Loucy (cell line): ENCODE measurements at regions not wholly inside any gene's neighbourhood (a gene's known extent, or its start where the extent isn't known, plus 50 kb on each side); places are given as distances from the start of the nearest gene placed in this dataset.

Experiments used
- H2AFZ ChIP-seq: fragments of 200-600 bp; sonication (generic); 2 replicates; pipeline ENCODE4 v1.6.0; 2016; ENCODE audit warnings: antibody characterized with exemption, mild to moderate bottlenecking, low read length, moderate library complexity
- H3F3A ChIP-seq: fragments of 200-600 bp; 2 replicates; pipeline ENCODE4 v1.6.0; 2016; ENCODE audit warnings: antibody characterized with exemption, low read depth, mild to moderate bottlenecking
- H3K27me3 ChIP-seq: fragments of 200-600 bp; sonication (generic); 2 replicates; pipeline ENCODE4 v1.6.1; 2014; ENCODE audit warnings: low read length, mild to moderate bottlenecking; ENCODE audit not compliant: insufficient read depth, poor library complexity, severe bottlenecking
- H3K36me3 ChIP-seq: fragments of 200-600 bp; sonication (generic); 2 replicates; pipeline ENCODE4 v1.6.1; 2016; ENCODE audit warnings: low read length; ENCODE audit not compliant: insufficient read depth
- H3K4me1 ChIP-seq: fragments of 200-600 bp; sonication (generic); 2 replicates; pipeline ENCODE4 v1.5.1; 2014; ENCODE audit warnings: low read length, mild to moderate bottlenecking; ENCODE audit not compliant: insufficient read depth, poor library complexity, severe bottlenecking
- H3K4me2 ChIP-seq: fragments of 200-600 bp; sonication (generic); 2 replicates; pipeline ENCODE4 v1.6.0; 2014; ENCODE audit warnings: antibody characterized with exemption, low read length, low read depth, mild to moderate bottlenecking; ENCODE audit not compliant: poor library complexity, severe bottlenecking
- H3K4me3 ChIP-seq: fragments of 200-600 bp; sonication (generic); 2 replicates; pipeline ENCODE4 v1.5.1; 2014; ENCODE audit warnings: low read length, mild to moderate bottlenecking, mixed read lengths; ENCODE audit not compliant: poor library complexity, severe bottlenecking
- H3K79me2 ChIP-seq: fragments of 200-600 bp; sonication (generic); 2 replicates; pipeline ENCODE4 v1.6.1; 2014; ENCODE audit warnings: low read length; ENCODE audit not compliant: insufficient read depth
- H3K9ac ChIP-seq: fragments of 200-600 bp; sonication (generic); 2 replicates; pipeline ENCODE4 v1.6.0; 2014; ENCODE audit warnings: mild to moderate bottlenecking, low read depth, low read length, moderate library complexity; ENCODE audit not compliant: poor library complexity, severe bottlenecking
- H3K9me2 ChIP-seq: fragments of 200-600 bp; sonication (generic); replicated peaks from 2 replicates; pipeline ENCODE4 v1.6.1; 2016; ENCODE audit warnings: low read depth, low read length, mixed read lengths
- H3K9me3 ChIP-seq: fragments of 200-600 bp; sonication (generic); 2 replicates; pipeline ENCODE4 v1.6.1; 2014; ENCODE audit warnings: mild to moderate bottlenecking, antibody characterized with exemption, low read length, low read depth; ENCODE audit not compliant: insufficient read depth
- H4K20me1 ChIP-seq: fragments of 200-600 bp; sonication (generic); 2 replicates; pipeline ENCODE4 v1.6.0; 2014; ENCODE audit warnings: antibody characterized with exemption, low read length, mild to moderate bottlenecking; ENCODE audit not compliant: insufficient read depth, poor library complexity, severe bottlenecking
- EZH2phosphoT487 ChIP-seq: fragments of 200-600 bp; IDR thresholded peaks from 2 replicates; pipeline ENCODE4 v1.6.1; 2018; ENCODE audit warnings: antibody characterized with exemption, mild to moderate bottlenecking, moderate library complexity, borderline replicate concordance
- TF ChIP-seq, protein P1 (sequence below): fragments of 200-600 bp; sonication (generic); conservative IDR thresholded peaks from 2 replicates; pipeline ENCODE4 v1.5.1; 2014; ENCODE audit warnings: mild to moderate bottlenecking, antibody characterized with exemption, low read length

DNA sequence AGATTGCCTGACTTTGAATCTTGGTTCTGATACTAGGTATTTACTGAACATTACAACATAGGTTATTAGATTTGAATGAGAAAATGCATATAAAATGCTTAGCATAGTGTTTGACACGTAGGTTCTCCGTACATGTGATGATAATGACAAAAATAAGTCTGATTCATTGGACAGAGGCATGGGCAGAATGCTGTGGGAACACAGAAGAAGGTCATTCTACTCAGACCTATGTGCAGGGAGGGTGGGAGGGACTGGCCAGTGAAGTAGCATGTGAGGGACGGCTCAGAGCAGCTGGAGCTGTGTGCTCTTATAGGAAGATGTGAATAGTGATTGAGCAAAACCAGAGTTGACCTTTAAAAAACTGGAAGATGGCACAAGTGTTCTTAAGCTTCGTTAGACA is 256.8 kb upstream of the RAG2 start:
- Histone ChIP-seq H3K4me2 (no peak overlapping the region), H3K27me3 (no peaks in the 10 kb centered on the region), H3K36me3 (no peaks in the 10 kb centered on the region), H2AFZ (no peak overlapping the region), H4K20me1 (no peaks in the 10 kb centered on the region), H3K9me3 (no peaks in the 10 kb centered on the region), H3K79me2 (no peaks in the 10 kb centered on the region), H3K9ac (no peak overlapping the region), H3F3A (no peaks in the 10 kb centered on the region), H3K9me2 (no peaks in the 10 kb centered on the region), H3K4me1 (no peaks in the 10 kb centered on the region), H3K4me3 (no peak overlapping the region)
- no peak for TF ChIP-seq EZH2phosphoT487
- TF ChIP-seq, protein P1, sequence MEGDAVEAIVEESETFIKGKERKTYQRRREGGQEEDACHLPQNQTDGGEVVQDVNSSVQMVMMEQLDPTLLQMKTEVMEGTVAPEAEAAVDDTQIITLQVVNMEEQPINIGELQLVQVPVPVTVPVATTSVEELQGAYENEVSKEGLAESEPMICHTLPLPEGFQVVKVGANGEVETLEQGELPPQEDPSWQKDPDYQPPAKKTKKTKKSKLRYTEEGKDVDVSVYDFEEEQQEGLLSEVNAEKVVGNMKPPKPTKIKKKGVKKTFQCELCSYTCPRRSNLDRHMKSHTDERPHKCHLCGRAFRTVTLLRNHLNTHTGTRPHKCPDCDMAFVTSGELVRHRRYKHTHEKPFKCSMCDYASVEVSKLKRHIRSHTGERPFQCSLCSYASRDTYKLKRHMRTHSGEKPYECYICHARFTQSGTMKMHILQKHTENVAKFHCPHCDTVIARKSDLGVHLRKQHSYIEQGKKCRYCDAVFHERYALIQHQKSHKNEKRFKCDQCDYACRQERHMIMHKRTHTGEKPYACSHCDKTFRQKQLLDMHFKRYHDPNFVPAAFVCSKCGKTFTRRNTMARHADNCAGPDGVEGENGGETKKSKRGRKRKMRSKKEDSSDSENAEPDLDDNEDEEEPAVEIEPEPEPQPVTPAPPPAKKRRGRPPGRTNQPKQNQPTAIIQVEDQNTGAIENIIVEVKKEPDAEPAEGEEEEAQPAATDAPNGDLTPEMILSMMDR: no peak

DNA sequence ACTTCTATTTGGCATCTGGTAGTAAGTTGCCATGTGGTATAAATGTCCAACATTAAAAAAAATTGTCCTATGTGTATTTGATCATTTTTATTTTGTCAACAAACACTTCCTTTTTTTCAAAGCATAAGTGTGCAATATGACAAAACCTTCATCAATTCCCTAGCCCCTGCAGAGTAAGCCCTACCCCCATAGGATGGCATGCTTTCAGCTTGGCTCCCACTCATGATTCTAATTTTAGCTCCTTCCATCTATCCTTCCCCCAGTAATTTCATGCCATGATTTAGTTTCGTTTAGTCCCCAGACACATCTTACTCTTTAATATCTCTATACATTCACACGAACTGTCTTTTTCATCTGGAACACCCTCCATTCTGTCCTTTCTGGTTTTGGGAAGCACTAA is 250.6 kb upstream of the RAG2 start:
- Histone ChIP-seq H3K4me2 (no peak overlapping the region), H2AFZ (no peak overlapping the region), H3K9me2 (no peaks in the 10 kb centered on the region), H3K36me3 (no peaks in the 10 kb centered on the region), H3K27me3 (no peaks in the 10 kb centered on the region), H3K4me1 (no peaks in the 10 kb centered on the region), H3F3A (no peaks in the 10 kb centered on the region), H4K20me1 (no peaks in the 10 kb centered on the region), H3K4me3 (no peak overlapping the region), H3K79me2 (no peaks in the 10 kb centered on the region), H3K9ac (no peak overlapping the region), H3K9me3 (no peaks in the 10 kb centered on the region)
- TF ChIP-seq, protein P1: no peak
- TF ChIP-seq EZH2phosphoT487: no peak

DNA sequence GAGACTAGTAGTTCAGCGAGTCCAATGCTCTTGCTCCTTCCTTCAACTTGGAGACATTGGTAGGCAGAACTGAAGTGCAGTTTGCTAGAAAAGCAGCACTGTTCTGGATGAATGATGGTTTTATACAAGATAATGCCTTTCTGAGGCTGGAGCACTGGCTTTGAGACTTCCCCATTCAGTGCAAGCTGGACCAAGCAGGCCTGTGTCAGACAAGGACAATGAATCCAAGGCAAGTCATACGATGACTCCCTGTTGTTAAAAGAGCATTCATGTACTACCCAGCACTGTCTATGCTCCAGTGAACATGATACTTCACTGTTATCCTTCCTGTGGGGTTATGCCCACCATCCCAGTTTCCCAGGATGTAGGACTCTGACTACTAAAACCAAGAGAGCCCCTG is 242.3 kb upstream of the RAG2 start:
- no peaks in the 10 kb centered on the region for H3K9me3 ChIP-seq

More for the DNA sequence above, 242.3 kb upstream of the RAG2 start:
- no peak overlapping the region for H3K4me3 ChIP-seq
- no peaks in the 10 kb centered on the region for H3K4me1 ChIP-seq
- no peak for TF ChIP-seq EZH2phosphoT487
- TF ChIP-seq, protein P1: no peak
- no peaks in the 10 kb centered on the region for H3K36me3 ChIP-seq
- H3K79me2 ChIP-seq: no peaks in the 10 kb centered on the region
- no peaks in the 10 kb centered on the region for H3K9me2 ChIP-seq
- no peak overlapping the region for H3K9ac ChIP-seq
- H4K20me1 ChIP-seq: no peaks in the 10 kb centered on the region
- no peaks in the 10 kb centered on the region for H3K27me3 ChIP-seq
- H3F3A ChIP-seq: no peaks in the 10 kb centered on the region
- no peak overlapping the region for H2AFZ ChIP-seq
- no peak overlapping the region for H3K4me2 ChIP-seq
